ENCODE measurements at regions not wholly inside any gene's neighbourhood (a gene's known extent, or its start where the extent isn't known, plus 50 kb on each side); places are given as distances from the start of the nearest gene placed in this dataset.

- ChIA-PET CTCF (no interaction called here), POLR2A (no interaction called here)
- Histone ChIP-seq H3K4me3 (ENCODE audit: low read depth, low read length) (no peak overlapping the region), H3K27me3 (ENCODE audit: control insufficient read depth, insufficient read depth, low read length) (no peaks in the 10 kb centered on the region), H3K27ac (ENCODE audit: low read depth, low read length) (no peak overlapping the region), H3K9me3 (ENCODE audit: control insufficient read depth, insufficient read depth, low read length) (no peaks in the 10 kb centered on the region)
- DNase-seq (ENCODE audit: low read depth, low spot score) = no peak
- TF ChIP-seq CTCF (IDR thresholded peaks at IDR 0.05; ENCODE audit: low read depth, low read length) = no peak
These were observed 970.2 kb upstream of the CELF2 start for GRCh38 chr10:10047426-10047825.

- H3K27me3 ChIP-seq (ENCODE audit: control insufficient read depth, insufficient read depth, low read length) = no peaks in the 10 kb centered on the region
- no peaks in the 10 kb centered on the region for H3K9me3 ChIP-seq (ENCODE audit: control insufficient read depth, insufficient read depth, low read length)
- no peak for TF ChIP-seq CTCF (IDR thresholded peaks at IDR 0.05; ENCODE audit: low read depth, low read length)
- H3K27ac ChIP-seq (ENCODE audit: low read depth, low read length) = no peak overlapping the region
- DNase-seq (ENCODE audit: low read depth, low spot score) = no peak
- ChIA-PET CTCF (interaction anchor here (2.0 kb wide), 1 partner anchor 445 kb away, joined by 7 read pairs; no protein-coding TSS in a partner anchor), POLR2A (no interaction called here)
- no peak overlapping the region for H3K4me3 ChIP-seq (ENCODE audit: low read depth, low read length)
These were observed 964.6 kb upstream of the CELF2 start for GRCh38 chr10:10053051-10053450.

GRCh38 chr10:10054466-10054865 lies 963.2 kb upstream of the CELF2 start:
- no peak for DNase-seq (ENCODE audit: low read depth, low spot score)
- ChIA-PET POLR2A (no interaction called here), CTCF (interaction anchor here (1.2 to 2.0 kb wide), 2 partner anchors 69 to 446 kb away, joined by 3 to 7 read pairs; no protein-coding TSS in a partner anchor)
- no peak overlapping the region for H3K27ac ChIP-seq (ENCODE audit: low read depth, low read length)
- no peak for TF ChIP-seq CTCF (IDR thresholded peaks at IDR 0.05; ENCODE audit: low read depth, low read length)
- no peak overlapping the region for H3K4me3 ChIP-seq (ENCODE audit: low read depth, low read length)
- no peaks in the 10 kb centered on the region for H3K9me3 ChIP-seq (ENCODE audit: control insufficient read depth, insufficient read depth, low read length)
- no peaks in the 10 kb centered on the region for H3K27me3 ChIP-seq (ENCODE audit: control insufficient read depth, insufficient read depth, low read length)

- Histone ChIP-seq H3K27me3 (ENCODE audit: control insufficient read depth, insufficient read depth, low read length) (no peaks in the 10 kb centered on the region), H3K9me3 (ENCODE audit: control insufficient read depth, insufficient read depth, low read length) (no peaks in the 10 kb centered on the region), H3K27ac (ENCODE audit: low read depth, low read length) (no peak overlapping the region), H3K4me3 (ENCODE audit: low read depth, low read length) (no peak overlapping the region)
- ChIA-PET POLR2A (no interaction called here), CTCF (interaction anchor here (0.5 to 1.7 kb wide), 2 partner anchors 447 to 650 kb away, joined by 3 to 5 read pairs; no protein-coding TSS in a partner anchor)
- TF ChIP-seq CTCF (IDR thresholded peaks at IDR 0.05; ENCODE audit: low read depth, low read length) = no peak
- peak; percentile 2 for DNase-seq (ENCODE audit: low read depth, low spot score)
These were observed 961.8 kb upstream of the CELF2 start for GRCh38 chr10:10055656-10056442.

GRCh38 chr10:10056961-10057360 lies 960.7 kb upstream of the CELF2 start:
- H3K9me3 ChIP-seq (ENCODE audit: control insufficient read depth, insufficient read depth, low read length) = no peaks in the 10 kb centered on the region
- DNase-seq (ENCODE audit: low read depth, low spot score) = no peak
- no peaks in the 10 kb centered on the region for H3K27me3 ChIP-seq (ENCODE audit: control insufficient read depth, insufficient read depth, low read length)
- TF ChIP-seq CTCF (IDR thresholded peaks at IDR 0.05; ENCODE audit: low read depth, low read length) = peak; percentile 42
- H3K27ac ChIP-seq (ENCODE audit: low read depth, low read length) = no peak overlapping the region
- ChIA-PET POLR2A (no interaction called here), CTCF (interaction anchor here (1.1 to 1.7 kb wide), 2 partner anchors 448 to 573 kb away, joined by 5 to 7 read pairs; no protein-coding TSS in a partner anchor)
- no peak overlapping the region for H3K4me3 ChIP-seq (ENCODE audit: low read depth, low read length)

Measured in AG04450 (cell line).